ENCODE measurements at regions not wholly inside any gene's neighbourhood (a gene's known extent, or its start where the extent isn't known, plus 50 kb on each side); places are given as distances from the start of the nearest gene placed in this dataset.

GRCh38 chr5:111847052-111847925 is 90.3 kb upstream of the NREP start:
- no peak for TF ChIP-seq CREB1 (CRISPR knock-in tag; IDR thresholded peaks at IDR 0.05; ENCODE audit: low read depth)
- no peak for TF ChIP-seq POLR2AphosphoS5 (IDR thresholded peaks at IDR 0.05; ENCODE audit: low read depth)
- no peak for TF ChIP-seq CTCF (conservative IDR thresholded peaks at IDR 0.05; ENCODE audit: low read depth in 2 of 2)
- TF ChIP-seq EZH2 (IDR thresholded peaks at IDR 0.05; ENCODE audit: low read depth, unreplicated experiment): no peak
- no peak for TF ChIP-seq REST (IDR thresholded peaks at IDR 0.05; ENCODE audit: unreplicated experiment)
- TF ChIP-seq NANOG (IDR thresholded peaks at IDR 0.05; ENCODE audit: borderline replicate concordance): no peak
- TF ChIP-seq ZNF331 (CRISPR knock-in tag; IDR thresholded peaks at IDR 0.05; ENCODE audit: low read depth): no peak
- TF ChIP-seq EZH2phosphoT487 (IDR thresholded peaks at IDR 0.05; ENCODE audit: unreplicated experiment): no peak
- TF ChIP-seq ZNF114 (CRISPR knock-in tag; IDR thresholded peaks at IDR 0.05): no peak
- TF ChIP-seq JUNB (IDR thresholded peaks at IDR 0.05; ENCODE audit: unreplicated experiment): no peak
- TF ChIP-seq, protein P1, sequence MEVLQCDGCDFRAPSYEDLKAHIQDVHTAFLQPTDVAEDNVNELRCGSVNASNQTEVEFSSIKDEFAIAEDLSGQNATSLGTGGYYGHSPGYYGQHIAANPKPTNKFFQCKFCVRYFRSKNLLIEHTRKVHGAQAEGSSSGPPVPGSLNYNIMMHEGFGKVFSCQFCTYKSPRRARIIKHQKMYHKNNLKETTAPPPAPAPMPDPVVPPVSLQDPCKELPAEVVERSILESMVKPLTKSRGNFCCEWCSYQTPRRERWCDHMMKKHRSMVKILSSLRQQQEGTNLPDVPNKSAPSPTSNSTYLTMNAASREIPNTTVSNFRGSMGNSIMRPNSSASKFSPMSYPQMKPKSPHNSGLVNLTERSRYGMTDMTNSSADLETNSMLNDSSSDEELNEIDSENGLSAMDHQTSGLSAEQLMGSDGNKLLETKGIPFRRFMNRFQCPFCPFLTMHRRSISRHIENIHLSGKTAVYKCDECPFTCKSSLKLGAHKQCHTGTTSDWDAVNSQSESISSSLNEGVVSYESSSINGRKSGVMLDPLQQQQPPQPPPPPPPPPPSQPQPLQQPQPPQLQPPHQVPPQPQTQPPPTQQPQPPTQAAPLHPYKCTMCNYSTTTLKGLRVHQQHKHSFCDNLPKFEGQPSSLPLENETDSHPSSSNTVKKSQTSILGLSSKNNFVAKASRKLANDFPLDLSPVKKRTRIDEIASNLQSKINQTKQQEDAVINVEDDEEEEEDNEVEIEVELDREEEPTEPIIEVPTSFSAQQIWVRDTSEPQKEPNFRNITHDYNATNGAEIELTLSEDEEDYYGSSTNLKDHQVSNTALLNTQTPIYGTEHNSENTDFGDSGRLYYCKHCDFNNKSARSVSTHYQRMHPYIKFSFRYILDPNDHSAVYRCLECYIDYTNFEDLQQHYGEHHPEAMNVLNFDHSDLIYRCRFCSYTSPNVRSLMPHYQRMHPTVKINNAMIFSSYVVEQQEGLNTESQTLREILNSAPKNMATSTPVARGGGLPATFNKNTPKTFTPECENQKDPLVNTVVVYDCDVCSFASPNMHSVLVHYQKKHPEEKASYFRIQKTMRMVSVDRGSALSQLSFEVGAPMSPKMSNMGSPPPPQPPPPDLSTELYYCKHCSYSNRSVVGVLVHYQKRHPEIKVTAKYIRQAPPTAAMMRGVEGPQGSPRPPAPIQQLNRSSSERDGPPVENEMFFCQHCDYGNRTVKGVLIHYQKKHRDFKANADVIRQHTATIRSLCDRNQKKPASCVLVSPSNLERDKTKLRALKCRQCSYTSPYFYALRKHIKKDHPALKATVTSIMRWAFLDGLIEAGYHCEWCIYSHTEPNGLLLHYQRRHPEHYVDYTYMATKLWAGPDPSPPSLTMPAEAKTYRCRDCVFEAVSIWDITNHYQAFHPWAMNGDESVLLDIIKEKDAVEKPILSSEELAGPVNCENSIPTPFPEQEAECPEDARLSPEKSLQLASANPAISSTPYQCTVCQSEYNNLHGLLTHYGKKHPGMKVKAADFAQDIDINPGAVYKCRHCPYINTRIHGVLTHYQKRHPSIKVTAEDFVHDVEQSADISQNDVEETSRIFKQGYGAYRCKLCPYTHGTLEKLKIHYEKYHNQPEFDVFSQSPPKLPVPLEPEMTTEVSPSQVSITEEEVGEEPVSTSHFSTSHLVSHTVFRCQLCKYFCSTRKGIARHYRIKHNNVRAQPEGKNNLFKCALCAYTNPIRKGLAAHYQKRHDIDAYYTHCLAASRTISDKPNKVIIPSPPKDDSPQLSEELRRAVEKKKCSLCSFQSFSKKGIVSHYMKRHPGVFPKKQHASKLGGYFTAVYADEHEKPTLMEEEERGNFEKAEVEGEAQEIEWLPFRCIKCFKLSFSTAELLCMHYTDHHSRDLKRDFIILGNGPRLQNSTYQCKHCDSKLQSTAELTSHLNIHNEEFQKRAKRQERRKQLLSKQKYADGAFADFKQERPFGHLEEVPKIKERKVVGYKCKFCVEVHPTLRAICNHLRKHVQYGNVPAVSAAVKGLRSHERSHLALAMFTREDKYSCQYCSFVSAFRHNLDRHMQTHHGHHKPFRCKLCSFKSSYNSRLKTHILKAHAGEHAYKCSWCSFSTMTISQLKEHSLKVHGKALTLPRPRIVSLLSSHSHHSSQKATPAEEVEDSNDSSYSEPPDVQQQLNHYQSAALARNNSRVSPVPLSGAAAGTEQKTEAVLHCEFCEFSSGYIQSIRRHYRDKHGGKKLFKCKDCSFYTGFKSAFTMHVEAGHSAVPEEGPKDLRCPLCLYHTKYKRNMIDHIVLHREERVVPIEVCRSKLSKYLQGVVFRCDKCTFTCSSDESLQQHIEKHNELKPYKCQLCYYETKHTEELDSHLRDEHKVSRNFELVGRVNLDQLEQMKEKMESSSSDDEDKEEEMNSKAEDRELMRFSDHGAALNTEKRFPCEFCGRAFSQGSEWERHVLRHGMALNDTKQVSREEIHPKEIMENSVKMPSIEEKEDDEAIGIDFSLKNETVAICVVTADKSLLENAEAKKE (CRISPR knock-in tag; IDR thresholded peaks at IDR 0.05): no peak
- no peak for TF ChIP-seq ETS1 (IDR thresholded peaks at IDR 0.05)
- TF ChIP-seq STAT1 (IDR thresholded peaks at IDR 0.05; ENCODE audit: unreplicated experiment): no peak

Data from GM23338 (cell line).